ENCODE measurements at regions not wholly inside any gene's neighbourhood (a gene's known extent, or its start where the extent isn't known, plus 50 kb on each side); places are given as distances from the start of the nearest gene placed in this dataset.

DNA sequence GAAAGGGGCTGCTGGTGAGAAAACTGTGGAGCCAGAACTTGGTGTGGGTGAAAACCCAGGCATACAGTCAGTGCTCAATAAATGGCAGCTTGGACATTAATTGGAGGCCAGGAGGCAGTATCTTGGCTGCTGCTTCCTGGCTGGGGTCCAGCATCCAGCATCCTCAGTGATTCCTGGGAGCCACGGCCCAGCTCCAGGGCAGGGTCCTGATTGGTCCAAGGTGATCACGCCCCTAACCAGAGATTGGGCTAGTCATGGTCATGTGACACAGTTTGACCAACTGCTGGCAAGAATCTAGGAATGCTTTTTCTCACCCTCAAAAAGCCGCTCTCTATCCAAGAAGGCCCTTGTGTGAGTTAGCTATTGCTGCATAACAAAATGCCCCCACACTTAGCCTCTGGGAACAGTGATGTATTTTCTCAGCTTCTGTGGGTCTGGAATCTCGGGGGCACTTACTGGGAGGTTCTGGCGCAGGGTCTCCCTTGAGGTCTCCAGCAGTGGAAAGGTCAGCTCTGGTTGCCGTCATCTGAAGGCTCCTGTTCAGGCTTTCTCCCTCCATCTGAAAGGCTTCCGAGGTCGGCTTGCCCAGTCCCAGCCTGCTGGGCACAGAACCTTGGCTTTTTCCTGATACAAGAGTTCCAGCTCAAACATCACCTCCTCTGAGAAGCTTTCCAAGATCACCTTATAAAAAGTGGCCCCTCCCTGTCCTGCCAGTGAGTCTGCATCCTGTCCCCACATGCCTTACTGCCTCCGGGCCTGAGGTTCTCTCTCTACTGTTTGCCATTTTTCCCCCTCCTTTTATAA lies 119.2 kb upstream of the NCOR2 start:
- DNase-seq = no peak

- no peak for DNase-seq
Observed at GRCh38 chr12:124685689-124686369, 118.4 kb upstream of the NCOR2 start.

DNA sequence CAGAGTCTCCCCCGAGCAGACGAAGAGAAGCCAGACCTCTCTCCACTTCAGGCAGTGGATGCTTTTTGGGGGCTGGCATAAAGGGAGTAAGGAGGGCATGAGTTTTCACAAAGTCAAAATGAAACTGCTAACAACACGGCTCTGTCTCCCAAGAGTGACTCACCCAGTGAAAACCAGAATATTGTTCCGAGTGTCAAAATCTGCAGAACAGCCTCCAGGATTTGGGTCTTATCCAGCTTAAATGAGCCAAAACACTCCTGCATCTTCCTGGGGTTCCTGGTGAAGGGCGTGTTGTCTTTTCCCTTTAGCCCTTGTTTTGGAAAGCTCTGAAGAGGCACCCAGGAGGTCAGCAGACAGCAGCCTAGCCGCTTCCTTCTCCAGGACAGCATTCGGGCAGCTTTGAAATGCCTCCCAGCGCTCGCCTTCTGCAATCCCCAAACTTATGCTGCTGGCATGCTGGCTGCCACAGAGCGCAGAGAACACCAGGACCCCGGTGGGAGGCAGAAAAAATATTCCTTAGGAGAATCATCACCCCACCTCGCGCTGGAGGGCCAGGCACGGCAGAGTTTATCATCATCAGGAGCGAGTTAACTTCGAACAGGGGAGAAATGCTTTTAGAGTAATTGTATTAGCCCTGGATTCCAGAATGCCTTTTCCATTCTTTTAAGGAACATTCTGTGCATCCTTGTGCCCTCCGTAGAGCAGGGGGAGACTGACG lies 117.7 kb upstream of the NCOR2 start:
- DNase-seq = no peak

- no peak for DNase-seq
Observed at GRCh38 chr12:124684496-124684895, 117.1 kb upstream of the NCOR2 start.

- DNase-seq = no peak
Observed at GRCh38 chr12:124683152-124684124, 116.0 kb upstream of the NCOR2 start.

DNA sequence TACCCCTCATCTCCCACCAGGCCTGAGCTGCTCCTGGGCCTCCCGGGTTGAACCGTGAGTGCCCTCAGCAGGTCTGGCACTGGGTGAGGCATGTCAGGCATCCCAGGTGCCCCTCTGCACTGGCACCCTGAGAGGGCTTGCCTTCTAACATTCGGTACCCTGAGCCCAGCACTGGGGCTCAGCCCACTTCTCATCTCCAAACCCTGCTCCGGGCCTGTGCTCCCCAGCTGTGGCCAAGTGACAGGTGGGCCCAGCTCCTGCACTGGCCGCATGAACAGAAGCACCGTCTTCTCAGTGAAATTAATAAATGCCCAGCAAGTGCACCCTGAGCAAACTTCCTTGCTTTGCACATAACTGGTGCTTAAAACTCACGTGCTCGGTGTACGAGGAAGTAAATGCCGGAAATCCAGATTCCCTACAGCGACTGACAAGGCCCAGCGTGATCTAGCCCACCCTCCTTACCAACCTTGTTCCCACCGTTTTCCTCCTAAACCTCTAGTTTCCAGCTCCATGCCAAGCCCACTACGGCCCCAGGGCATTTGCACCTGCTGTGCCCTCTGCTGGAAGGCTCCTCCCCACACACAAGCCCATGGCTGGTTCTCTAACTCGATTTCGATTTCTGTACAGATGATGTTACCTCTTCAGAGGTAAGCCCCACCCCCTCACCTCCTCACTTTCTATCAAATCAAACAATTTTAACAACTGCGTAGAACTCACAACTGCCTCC lies 115.2 kb upstream of the NCOR2 start:
- DNase-seq = no peak

- DNase-seq = no peak
Observed at GRCh38 chr12:124681779-124682391, 114.5 kb upstream of the NCOR2 start.

GRCh38 chr12:124680863-124681778 lies 113.7 kb upstream of the NCOR2 start:
- no peak for DNase-seq

DNA sequence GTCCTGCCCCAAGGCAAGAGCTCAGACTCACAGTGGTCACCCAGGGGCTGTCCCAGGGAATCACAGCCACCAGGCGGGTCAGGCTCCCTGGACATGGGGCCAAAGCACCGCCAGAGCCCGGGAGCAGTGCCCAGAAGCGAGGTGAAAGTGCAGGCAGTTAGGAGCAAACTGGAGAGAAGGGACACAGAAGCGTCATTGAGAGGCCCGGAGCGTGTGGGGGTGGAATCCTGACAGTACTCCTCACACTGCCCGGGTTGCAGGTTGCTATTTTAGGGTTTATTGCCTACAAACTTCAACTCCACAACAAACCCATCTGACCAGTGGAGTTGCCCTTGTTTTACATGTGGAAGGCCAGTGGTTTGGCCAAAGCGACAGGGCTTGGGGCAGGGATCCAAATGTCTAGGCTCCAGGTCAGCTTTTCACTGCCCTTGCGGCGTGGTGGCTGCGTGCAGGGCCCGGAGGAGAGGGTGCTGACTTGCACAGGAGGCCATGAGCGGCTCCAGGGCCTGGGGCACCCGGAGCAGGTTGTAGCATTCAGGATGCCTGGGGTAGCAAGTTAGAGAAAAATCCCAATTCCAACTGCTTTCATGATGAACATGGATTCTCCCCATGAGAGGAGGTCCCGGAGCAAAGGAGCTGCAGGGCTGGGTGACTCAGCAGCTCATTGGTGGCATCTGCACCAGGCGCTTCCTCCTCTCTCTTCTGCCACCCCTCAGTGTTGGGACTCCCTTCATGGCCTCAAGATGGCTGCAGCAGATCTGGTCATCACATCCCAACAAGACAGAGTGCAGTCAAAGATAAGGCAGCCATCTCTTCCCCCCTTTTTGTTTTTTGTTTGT lies 112.3 kb upstream of the NCOR2 start:
- no peak for DNase-seq

DNA sequence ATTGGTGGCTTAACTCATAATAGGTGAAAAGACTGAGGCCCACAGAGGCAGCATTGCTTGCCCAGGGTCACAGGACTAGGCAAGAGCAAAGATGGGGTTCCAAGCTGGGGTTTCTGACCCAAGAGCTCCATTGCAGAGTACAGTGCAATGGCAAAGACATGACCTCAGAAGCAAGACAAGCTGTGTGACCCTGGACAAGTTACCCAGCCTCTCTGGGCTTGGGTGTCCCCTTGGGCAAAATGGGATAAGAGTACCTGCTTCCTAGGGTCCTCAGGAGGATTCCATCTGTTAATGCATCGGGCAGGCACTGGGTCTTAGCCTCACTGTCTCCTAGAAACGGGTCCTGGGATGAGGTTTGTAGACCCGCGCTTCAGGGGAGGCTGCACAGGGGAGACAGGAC lies 111.6 kb upstream of the NCOR2 start:
- DNase-seq = no peak

DNA sequence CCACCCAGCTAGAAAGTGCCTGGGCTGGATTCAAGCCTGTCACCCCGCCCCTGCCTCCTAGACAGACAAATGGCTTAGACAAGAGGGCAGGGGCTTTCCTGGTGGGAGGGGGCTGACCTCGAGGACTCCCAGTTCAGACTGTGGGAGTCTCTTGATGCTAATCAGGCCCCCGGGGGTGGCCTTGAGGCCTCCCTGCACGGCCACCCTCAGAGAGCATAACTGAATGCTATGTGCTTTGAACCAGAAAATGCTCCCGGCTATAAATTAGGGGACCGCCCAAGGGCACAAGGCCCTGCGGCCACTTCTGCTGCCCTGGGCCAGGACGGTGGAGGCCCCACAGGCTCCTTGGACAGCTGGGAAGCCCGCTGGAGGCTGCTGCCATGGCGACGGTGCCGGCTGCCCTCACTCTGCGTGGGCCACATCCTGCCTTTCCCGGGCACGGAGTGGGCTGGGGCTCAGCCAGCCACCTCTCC lies 111.0 kb upstream of the NCOR2 start:
- DNase-seq = no peak

- no peak for DNase-seq
Observed at GRCh38 chr12:124677552-124678356, 110.3 kb upstream of the NCOR2 start.

DNA sequence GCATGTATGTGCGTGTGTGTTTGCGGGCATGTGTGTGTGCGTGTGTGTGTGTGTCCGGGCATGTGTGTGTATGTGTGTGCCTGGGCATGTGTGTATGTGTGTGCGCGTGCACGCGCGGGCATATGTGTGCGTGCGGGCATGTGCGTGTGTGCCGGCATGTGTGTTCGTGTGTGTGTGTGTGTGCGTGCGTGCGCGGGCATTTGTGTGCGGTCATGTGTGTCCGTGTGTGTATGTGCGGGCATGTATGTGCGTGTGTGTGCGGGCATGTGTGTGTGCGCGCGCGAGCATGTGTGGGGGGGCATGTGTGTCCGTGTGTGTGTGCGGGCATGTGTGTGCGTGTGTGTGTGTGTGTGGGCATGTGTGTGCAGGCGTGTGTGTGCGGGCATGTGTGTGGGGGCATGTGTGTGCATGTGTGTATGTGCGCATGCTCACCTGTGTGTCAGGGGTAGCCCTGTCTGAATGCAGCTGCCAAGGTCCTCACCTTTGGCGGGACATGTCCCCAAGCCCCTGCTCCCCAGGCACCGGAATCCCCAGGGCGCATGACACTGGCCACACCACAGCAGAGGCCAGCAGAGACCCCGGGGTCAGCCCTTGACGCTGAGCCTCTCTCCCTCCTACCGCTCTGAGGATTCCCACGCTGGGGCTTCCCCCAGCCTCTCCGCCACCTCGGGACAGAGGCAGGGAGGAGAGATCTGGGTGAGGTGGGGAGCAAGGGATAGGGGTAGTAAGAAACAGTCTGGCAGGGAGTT lies 109.5 kb upstream of the NCOR2 start:
- DNase-seq = no peak

DNA sequence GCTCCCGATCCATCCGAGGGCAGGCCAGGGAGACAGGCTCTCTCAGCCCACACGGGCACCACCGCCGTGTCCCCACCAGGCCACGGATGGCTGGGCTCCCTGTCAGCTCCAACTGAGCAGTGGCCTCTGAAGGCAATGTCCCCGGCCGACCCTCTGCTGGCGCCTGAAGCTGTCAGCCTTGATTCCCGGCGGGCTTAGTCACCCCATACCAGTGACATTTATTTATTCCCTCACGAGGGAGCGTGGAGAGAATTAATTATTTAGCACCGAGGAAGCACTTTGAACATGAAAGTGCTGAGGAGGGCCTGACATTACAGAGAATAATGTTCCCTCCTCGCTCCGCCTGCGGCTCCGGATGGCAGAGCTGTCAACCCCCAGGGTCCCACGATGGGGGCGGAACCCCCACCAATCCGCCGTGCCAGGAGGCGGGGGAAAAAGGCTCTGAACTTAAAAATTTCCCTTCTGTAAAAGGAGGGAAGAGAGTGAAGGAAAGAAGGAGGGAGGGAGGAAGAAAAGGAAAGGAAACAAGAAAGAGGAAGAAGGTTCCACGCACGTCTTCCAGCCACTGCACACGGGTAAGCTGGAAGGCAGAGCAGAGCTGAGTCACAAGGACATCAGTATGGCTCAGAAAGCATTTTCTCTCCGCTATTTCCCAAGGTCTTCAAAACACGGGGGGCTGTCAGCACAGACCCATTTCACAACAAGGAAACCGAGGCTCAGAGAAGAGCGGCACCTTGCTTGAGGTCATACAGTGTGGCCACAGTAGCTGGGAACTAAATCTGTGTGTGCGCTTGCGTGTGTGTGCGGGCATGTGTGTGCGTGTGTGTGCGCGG lies 108.7 kb upstream of the NCOR2 start:
- DNase-seq = no peak

DNA sequence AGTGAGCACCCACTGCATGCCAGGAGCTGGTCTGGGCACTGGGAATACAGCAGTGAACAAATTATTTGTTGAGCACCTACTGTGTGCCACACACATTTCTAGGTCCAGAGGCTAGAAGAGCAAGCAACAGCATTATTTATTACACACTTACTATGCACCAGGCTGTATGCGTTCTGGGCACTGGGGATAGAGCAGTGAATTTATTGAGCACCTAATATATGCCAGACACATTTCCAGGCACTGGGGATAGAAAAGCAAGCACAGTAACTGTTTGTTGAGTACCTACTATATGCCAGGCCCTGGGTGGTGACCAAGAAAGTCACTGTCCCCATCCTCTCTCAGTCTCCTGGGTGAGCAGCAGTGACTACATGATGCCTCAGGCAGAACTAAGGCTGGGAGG lies 107.5 kb upstream of the NCOR2 start:
- DNase-seq = no peak

DNA sequence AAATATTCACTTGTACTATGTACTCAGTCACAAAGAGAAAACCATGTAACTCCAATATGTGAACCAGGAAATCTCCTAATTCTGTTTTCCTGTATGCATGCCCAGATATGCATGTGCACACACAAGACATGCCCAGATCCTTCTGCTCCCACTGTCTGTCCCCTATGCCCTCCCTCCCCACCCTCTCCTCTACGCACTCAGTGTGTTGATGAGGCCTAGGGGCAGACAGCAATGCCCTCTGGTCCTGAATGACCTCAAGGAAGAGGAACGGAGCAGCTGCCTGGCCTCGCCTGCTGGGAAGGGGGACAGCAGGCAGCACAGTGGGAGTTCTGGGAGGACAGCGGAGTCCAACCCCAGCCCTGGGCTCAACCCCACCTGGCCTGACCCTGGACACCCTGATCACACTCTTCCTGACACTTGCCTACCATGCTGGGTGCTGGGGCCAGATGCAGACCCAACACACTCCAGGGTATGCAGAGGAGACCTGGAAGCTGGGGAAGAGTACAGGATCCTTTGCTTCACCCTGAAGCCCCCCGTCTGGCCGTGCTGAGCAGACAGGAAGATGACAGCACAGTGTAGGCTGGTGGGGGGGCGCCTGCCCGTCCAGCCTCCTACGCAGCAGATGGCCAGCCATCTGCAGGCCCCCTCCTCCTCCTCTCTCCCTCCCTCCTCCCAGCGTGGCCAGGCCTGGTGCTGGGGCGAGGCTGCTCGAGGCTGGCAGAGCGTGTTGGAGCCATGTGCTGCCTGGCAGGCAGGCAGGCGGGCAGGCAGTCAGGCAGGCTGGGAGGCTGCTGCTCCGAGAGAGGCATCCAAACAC lies 106.6 kb upstream of the NCOR2 start:
- DNase-seq = no peak

All from NCI-H2081 treated with DMSO at 0.1 percent for 48 hours (cell line).